ENCODE measurements at regions not wholly inside any gene's neighbourhood (a gene's known extent, or its start where the extent isn't known, plus 50 kb on each side); places are given as distances from the start of the nearest gene placed in this dataset.

DNA sequence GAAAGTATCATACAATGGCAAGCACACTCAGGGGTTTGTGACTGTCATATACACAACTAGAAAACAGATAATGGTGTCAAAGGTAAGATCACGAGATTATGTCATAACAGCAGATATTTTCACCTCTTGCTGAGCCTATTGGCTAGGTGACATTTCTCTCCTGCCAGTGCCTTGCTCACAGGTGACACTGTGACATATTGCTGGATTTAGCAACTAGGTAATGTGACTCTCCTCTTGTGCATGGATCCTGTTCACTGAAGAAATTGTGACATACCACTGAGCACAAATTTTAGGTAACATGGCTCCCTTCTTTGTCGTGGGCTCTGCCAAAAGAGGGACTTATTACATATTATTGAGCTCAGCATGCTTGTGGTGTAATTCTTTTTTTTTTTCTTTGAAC is 842.0 kb upstream of the TSPY4 start:
- TF ChIP-seq FOXK2 (IDR thresholded peaks at IDR 0.05) = no peak
- TF ChIP-seq ZBTB21 (CRISPR knock-in tag; IDR thresholded peaks at IDR 0.05) = no peak
- TF ChIP-seq ELF1 (CRISPR knock-in tag; IDR thresholded peaks at IDR 0.05) = no peak
- no peak for TF ChIP-seq ZNF136 (CRISPR knock-in tag; IDR thresholded peaks at IDR 0.05; ENCODE audit: low read depth)
- no peak for TF ChIP-seq ZFX (CRISPR knock-in tag; IDR thresholded peaks at IDR 0.05; ENCODE audit: low read depth)
- TF ChIP-seq EED (CRISPR knock-in tag; IDR thresholded peaks at IDR 0.05) = no peak
- no peak for TF ChIP-seq RAD21 (CRISPR knock-in tag; IDR thresholded peaks at IDR 0.05)
- TF ChIP-seq GATA4 (IDR thresholded peaks at IDR 0.05; ENCODE audit: borderline replicate concordance, low read depth) = no peak
- no peak for TF ChIP-seq POLR2A (IDR thresholded peaks at IDR 0.05; ENCODE audit: insufficient read depth in 1 of 2, low read depth in 2 of 2, low read length in 2 of 2)
- TF ChIP-seq, protein P1, sequence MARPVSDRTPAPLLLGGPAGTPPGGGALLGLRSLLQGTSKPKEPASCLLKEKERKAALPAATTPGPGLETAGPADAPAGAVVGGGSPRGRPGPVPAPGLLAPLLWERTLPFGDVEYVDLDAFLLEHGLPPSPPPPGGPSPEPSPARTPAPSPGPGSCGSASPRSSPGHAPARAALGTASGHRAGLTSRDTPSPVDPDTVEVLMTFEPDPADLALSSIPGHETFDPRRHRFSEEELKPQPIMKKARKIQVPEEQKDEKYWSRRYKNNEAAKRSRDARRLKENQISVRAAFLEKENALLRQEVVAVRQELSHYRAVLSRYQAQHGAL (CRISPR knock-in tag; IDR thresholded peaks at IDR 0.05; ENCODE audit: not compliant biosample characterization) = no peak
- no peak for TF ChIP-seq HOXA7 (CRISPR knock-in tag; IDR thresholded peaks at IDR 0.05)
- no peak for TF ChIP-seq EP300 (IDR thresholded peaks at IDR 0.05; ENCODE audit: low read depth in 2 of 2, low read length in 2 of 2)
- TF ChIP-seq EP300 (CRISPR knock-in tag; IDR thresholded peaks at IDR 0.05; ENCODE audit: borderline replicate concordance) = no peak
- no peak for TF ChIP-seq HMG20B (CRISPR knock-in tag; conservative IDR thresholded peaks at IDR 0.05)
- TF ChIP-seq ZBTB8A (CRISPR knock-in tag; IDR thresholded peaks at IDR 0.05; ENCODE audit: borderline replicate concordance, low read depth) = no peak

All from HepG2 (cell line).